ENCODE measurements at regions not wholly inside any gene's neighbourhood (a gene's known extent, or its start where the extent isn't known, plus 50 kb on each side); places are given as distances from the start of the nearest gene placed in this dataset.

DNA sequence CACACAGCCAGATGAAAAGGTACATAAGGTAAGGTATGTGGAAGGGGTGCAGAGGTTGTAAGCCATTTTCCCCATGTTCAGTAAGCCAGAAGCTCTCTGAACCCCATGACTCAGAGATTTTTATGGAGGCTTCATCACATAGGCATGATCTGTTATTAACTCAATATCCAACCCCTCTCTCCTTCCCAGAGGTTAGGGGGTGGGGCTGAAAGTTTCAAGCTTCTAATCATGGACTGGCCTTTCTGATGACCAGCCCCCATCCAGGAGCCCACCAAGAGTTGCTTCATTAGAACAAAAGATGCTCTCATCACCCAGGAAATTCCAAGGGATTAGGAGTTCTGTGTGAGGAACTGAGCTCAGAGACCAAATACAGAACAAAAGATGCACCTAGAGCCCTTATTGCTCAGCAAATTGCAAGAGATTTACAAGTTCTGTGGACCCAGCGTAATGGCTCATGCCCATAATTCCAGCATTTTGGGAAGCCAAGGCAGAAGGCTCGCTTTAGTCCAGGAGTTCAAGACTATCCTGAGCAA, 103.2 kb upstream of the DAAM1 start:
- ChIA-PET CTCF (no interaction called here), POLR2A (no interaction called here)
- Histone ChIP-seq H3K36me3 (ENCODE audit: control insufficient read depth in 2 of 2, extremely low read depth in 1 of 2, insufficient read depth in 2 of 2, low read length in 2 of 2) (no peaks in the 10 kb centered on the region), H4K20me1 (replicated peaks; ENCODE audit: control insufficient read depth, extremely low read depth, insufficient read depth, low read length) (no peaks in the 10 kb centered on the region), H3K9me3 (replicated peaks; ENCODE audit: control insufficient read depth, insufficient read depth, low read length) (no peaks in the 10 kb centered on the region), H3K9me1 (replicated peaks; ENCODE audit: control insufficient read depth, extremely low read depth, insufficient read depth, low read length) (no peaks in the 10 kb centered on the region), H3K4me1 (ENCODE audit: control insufficient read depth, extremely low read depth, insufficient read depth, low read length) (no peaks in the 10 kb centered on the region), H3K4me3 (replicated peaks in 1 of 3; ENCODE audit: insufficient read depth in 1 of 3, low read depth in 1 of 3, low read length in 3 of 3) (no peak overlapping the region), H3K4me2 (ENCODE audit: insufficient read depth, low read length) (no peak overlapping the region), H2AFZ (ENCODE audit: low read depth, low read length) (no peak overlapping the region), H3K9ac (replicated peaks; ENCODE audit: extremely low read depth, insufficient read depth, low read length) (no peak overlapping the region), H3K27ac (ENCODE audit: insufficient read depth, low read depth, low read length) (no peak overlapping the region), H3K27me3 (ENCODE audit: control insufficient read depth in 2 of 2, insufficient read depth in 2 of 2, low read length in 2 of 2) (peaks cover 3 to 5% of the 10 kb centered on the region in 2 experiments), H3K79me2 (ENCODE audit: control insufficient read depth, insufficient read depth, low read length) (no peaks in the 10 kb centered on the region)
- BruUV-seq (replicated peaks): no TSS peak
- intact Hi-C loops (cut with micrococcal nuclease): no loop called here
- DNase-seq (ENCODE audit: low read depth, low spot score) (no peak), FAIRE-seq (no peak)
- TF ChIP-seq GATA2 (IDR thresholded peaks at IDR 0.05; ENCODE audit: insufficient read depth, insufficient read length, low read depth, low read length) (no peak), POLR2A (IDR thresholded peaks at IDR 0.05; ENCODE audit: low read depth, low read length) (no peak), POLR2AphosphoS5 (IDR thresholded peaks at IDR 0.05; ENCODE audit: insufficient read depth, low read depth, low read length) (no peak)
- dilution Hi-C loops (cut with MboI; ENCODE audit: extremely low pct_ligation_motif_present, low sequenced_read_pairs): no loop called here

DNA sequence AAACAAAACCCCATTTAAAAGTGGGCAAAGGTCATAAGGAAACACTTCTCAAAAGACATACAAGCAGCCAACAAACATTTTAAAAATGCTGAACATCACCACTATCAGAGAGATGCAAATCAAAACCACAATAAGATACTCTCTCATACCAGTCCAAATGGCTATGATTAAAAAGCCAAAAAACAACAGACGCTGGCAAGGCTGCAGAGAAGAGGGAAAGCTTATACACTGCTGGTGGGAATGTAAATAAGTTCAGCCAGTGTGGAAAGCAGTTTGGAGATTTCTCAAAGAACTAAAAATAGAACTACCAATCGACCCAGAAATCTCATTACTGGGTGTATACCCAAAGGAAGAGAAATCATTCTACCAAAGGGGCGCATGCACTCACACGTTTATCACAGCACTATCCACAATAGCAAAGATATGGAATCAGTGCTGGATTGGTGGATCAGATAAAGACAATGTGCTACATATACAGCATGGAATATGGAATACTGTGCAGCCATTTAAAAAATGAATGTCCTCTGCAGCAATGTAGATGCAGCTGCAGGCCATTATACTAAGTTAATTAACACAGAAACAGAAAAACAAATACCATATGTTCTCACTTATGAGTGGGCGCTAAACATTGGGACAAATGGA, 102.1 kb upstream of the DAAM1 start:
- FAIRE-seq (no peak), DNase-seq (ENCODE audit: low read depth, low spot score) (no peak)
- H3K9me1 ChIP-seq (replicated peaks; ENCODE audit: control insufficient read depth, extremely low read depth, insufficient read depth, low read length): no peaks in the 10 kb centered on the region
- no peaks in the 10 kb centered on the region for H3K9me3 ChIP-seq (replicated peaks; ENCODE audit: control insufficient read depth, insufficient read depth, low read length)
- H3K9ac ChIP-seq (replicated peaks; ENCODE audit: extremely low read depth, insufficient read depth, low read length): no peak overlapping the region
- intact Hi-C loops (cut with micrococcal nuclease) (no loop called here), dilution Hi-C loops (cut with MboI; ENCODE audit: extremely low pct_ligation_motif_present, low sequenced_read_pairs) (no loop called here)
- no peak overlapping the region for H3K27ac ChIP-seq (ENCODE audit: insufficient read depth, low read depth, low read length)
- CTCF ChIA-PET: no interaction called here
- peaks cover 3 to 5% of the 10 kb centered on the region in 2 experiments for H3K27me3 ChIP-seq (ENCODE audit: control insufficient read depth in 2 of 2, insufficient read depth in 2 of 2, low read length in 2 of 2)
- H3K4me1 ChIP-seq (ENCODE audit: control insufficient read depth, extremely low read depth, insufficient read depth, low read length): no peaks in the 10 kb centered on the region
- no peak overlapping the region for H3K4me3 ChIP-seq (replicated peaks in 1 of 3; ENCODE audit: insufficient read depth in 1 of 3, low read depth in 1 of 3, low read length in 3 of 3)
- no TSS peak for BruUV-seq (replicated peaks)
- TF ChIP-seq, protein P1, sequence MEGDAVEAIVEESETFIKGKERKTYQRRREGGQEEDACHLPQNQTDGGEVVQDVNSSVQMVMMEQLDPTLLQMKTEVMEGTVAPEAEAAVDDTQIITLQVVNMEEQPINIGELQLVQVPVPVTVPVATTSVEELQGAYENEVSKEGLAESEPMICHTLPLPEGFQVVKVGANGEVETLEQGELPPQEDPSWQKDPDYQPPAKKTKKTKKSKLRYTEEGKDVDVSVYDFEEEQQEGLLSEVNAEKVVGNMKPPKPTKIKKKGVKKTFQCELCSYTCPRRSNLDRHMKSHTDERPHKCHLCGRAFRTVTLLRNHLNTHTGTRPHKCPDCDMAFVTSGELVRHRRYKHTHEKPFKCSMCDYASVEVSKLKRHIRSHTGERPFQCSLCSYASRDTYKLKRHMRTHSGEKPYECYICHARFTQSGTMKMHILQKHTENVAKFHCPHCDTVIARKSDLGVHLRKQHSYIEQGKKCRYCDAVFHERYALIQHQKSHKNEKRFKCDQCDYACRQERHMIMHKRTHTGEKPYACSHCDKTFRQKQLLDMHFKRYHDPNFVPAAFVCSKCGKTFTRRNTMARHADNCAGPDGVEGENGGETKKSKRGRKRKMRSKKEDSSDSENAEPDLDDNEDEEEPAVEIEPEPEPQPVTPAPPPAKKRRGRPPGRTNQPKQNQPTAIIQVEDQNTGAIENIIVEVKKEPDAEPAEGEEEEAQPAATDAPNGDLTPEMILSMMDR (IDR thresholded peaks at IDR 0.05; ENCODE audit: extremely low read depth in 1 of 2, insufficient read depth in 1 of 2, low read depth in 1 of 2, low read length in 2 of 2): no peak
- no peak for TF ChIP-seq POLR2AphosphoS5 (IDR thresholded peaks at IDR 0.05; ENCODE audit: insufficient read depth, low read depth, low read length)
- no peak for TF ChIP-seq MYC (IDR thresholded peaks at IDR 0.05; ENCODE audit: low read depth, low read length)
- TF ChIP-seq GATA2 (IDR thresholded peaks at IDR 0.05; ENCODE audit: insufficient read depth, insufficient read length, low read depth, low read length): no peak
- no peak for TF ChIP-seq EZH2 (IDR thresholded peaks at IDR 0.05; ENCODE audit: borderline replicate concordance, low read depth, low read length, severe bottlenecking)
- no peaks in the 10 kb centered on the region for H3K36me3 ChIP-seq (ENCODE audit: control insufficient read depth in 2 of 2, extremely low read depth in 1 of 2, insufficient read depth in 2 of 2, low read length in 2 of 2)
- H3K4me2 ChIP-seq (ENCODE audit: insufficient read depth, low read length): no peak overlapping the region
- no peak overlapping the region for H2AFZ ChIP-seq (ENCODE audit: low read depth, low read length)
- POLR2A ChIA-PET: no interaction called here
- no peaks in the 10 kb centered on the region for H4K20me1 ChIP-seq (replicated peaks; ENCODE audit: control insufficient read depth, extremely low read depth, insufficient read depth, low read length)
- H3K79me2 ChIP-seq (ENCODE audit: control insufficient read depth, insufficient read depth, low read length): no peaks in the 10 kb centered on the region
